Trophoblast cell (in vitro differentiated cells and primary cell): ENCODE measurements at regions not wholly inside any gene's neighbourhood (a gene's known extent, or its start where the extent isn't known, plus 50 kb on each side); places are given as distances from the start of the nearest gene placed in this dataset.

Experiments used
- DNase-seq, 2 donors: peaks; one replicate each; pipeline ENCODE4 v3.0.0-alpha.2; 2016
- H2AFZ ChIP-seq: 2 replicates; pipeline ENCODE4 v1.6.1; 2013; ENCODE audit warnings: low read length, moderate library complexity, mild to moderate bottlenecking; ENCODE audit not compliant: insufficient read depth, poor library complexity
- H2AK5ac ChIP-seq: 2 replicates; pipeline ENCODE4 v1.6.1; 2013; ENCODE audit warnings: mild to moderate bottlenecking, low read length
- H2BK120ac ChIP-seq: 2 replicates; pipeline ENCODE4 v1.6.1; 2013; ENCODE audit warnings: low read length, mild to moderate bottlenecking, moderate library complexity; ENCODE audit not compliant: insufficient read depth, poor library complexity
- H2BK12ac ChIP-seq: 2 replicates; pipeline ENCODE4 v1.6.1; 2013; ENCODE audit warnings: mild to moderate bottlenecking, low read length, moderate library complexity
- H2BK5ac ChIP-seq: 2 replicates; pipeline ENCODE4 v1.6.1; 2013; ENCODE audit warnings: low read length, low read depth, moderate library complexity, mild to moderate bottlenecking; ENCODE audit not compliant: poor library complexity
- H3K14ac ChIP-seq: 2 replicates; pipeline ENCODE4 v1.6.1; 2013; ENCODE audit warnings: mild to moderate bottlenecking, low read length
- H3K18ac ChIP-seq: 2 replicates; pipeline ENCODE4 v1.6.1; 2013; ENCODE audit warnings: mild to moderate bottlenecking, low read length
- H3K23ac ChIP-seq: 2 replicates; pipeline ENCODE4 v1.6.1; 2013; ENCODE audit warnings: low read length
- H3K27ac ChIP-seq: 2 replicates; pipeline ENCODE4 v1.5.1; 2013; ENCODE audit warnings: low read depth, mild to moderate bottlenecking, inconsistent platforms, low read length, moderate library complexity
- H3K27me3 ChIP-seq: 2 replicates; pipeline ENCODE4 v1.6.1; 2013; ENCODE audit warnings: inconsistent platforms, mild to moderate bottlenecking, low read length, moderate library complexity; ENCODE audit not compliant: insufficient read depth
- H3K36me3 ChIP-seq, 2 experiments: 1 replicate in 1 of 2; 2 replicates in 1 of 2; pipeline ENCODE4 v1.6.1; 2013; ENCODE audit warnings: low read length in 2 of 2, mild to moderate bottlenecking in 2 of 2, moderate library complexity in 1 of 2; ENCODE audit not compliant: insufficient read depth in 2 of 2, control insufficient read depth in 1 of 2
- H3K4ac ChIP-seq: 2 replicates; pipeline ENCODE4 v1.6.1; 2013; ENCODE audit warnings: low read depth, mild to moderate bottlenecking, low read length, moderate library complexity
- H3K4me1 ChIP-seq, 2 experiments: 1 replicate in 1 of 2; 2 replicates in 1 of 2; pipeline ENCODE4 v1.6.1; 2013; ENCODE audit warnings: low read length in 2 of 2, mild to moderate bottlenecking in 2 of 2, moderate library complexity in 1 of 2; ENCODE audit not compliant: insufficient read depth in 2 of 2, control insufficient read depth in 1 of 2
- H3K4me2 ChIP-seq: 2 replicates; pipeline ENCODE4 v1.6.1; 2013; ENCODE audit warnings: inconsistent platforms, mild to moderate bottlenecking, low read length, moderate library complexity
- H3K4me3 ChIP-seq: 2 replicates; pipeline ENCODE4 v1.5.1; 2013; ENCODE audit warnings: mild to moderate bottlenecking, low read depth, low read length, inconsistent platforms
- H3K79me1 ChIP-seq: one replicate; pipeline ENCODE4 v1.6.1; 2013; ENCODE audit warnings: low read length
- H3K79me2 ChIP-seq: 2 replicates; pipeline ENCODE4 v1.6.1; 2013; ENCODE audit warnings: low read length, mild to moderate bottlenecking; ENCODE audit not compliant: control insufficient read depth, insufficient read depth, poor library complexity
- H3K9ac ChIP-seq: 2 replicates; pipeline ENCODE4 v1.6.1; 2013; ENCODE audit warnings: mild to moderate bottlenecking, low read length
- H3K9me3 ChIP-seq: 2 replicates; pipeline ENCODE4 v1.6.1; 2013; ENCODE audit warnings: low read depth, mild to moderate bottlenecking, control low read depth, inconsistent platforms, low read length; ENCODE audit not compliant: insufficient read depth
- H4K12ac ChIP-seq: 2 replicates; pipeline ENCODE4 v1.6.1; 2013; ENCODE audit warnings: low read depth, mild to moderate bottlenecking, low read length, moderate library complexity
- H4K8ac ChIP-seq: 2 replicates; pipeline ENCODE4 v1.6.1; 2013; ENCODE audit warnings: low read depth, mild to moderate bottlenecking, low read length, moderate library complexity
- H4K91ac ChIP-seq: one replicate; pipeline ENCODE4 v1.6.1; 2013; ENCODE audit warnings: low read depth, mild to moderate bottlenecking, low read length, moderate library complexity
- WGBS: extraction: QIAGEN DNeasy Blood & Tissue Kit; methylation state at CpG from one replicate; pipeline ENCODE4 v1.1.7; 2013; ENCODE audit warnings: missing lambda C conversion rate; ENCODE audit not compliant: insufficient read length, insufficient coverage; ENCODE audit errors: extremely low coverage; 5-methylcytosine and 5-hydroxymethylcytosine counted together

DNA sequence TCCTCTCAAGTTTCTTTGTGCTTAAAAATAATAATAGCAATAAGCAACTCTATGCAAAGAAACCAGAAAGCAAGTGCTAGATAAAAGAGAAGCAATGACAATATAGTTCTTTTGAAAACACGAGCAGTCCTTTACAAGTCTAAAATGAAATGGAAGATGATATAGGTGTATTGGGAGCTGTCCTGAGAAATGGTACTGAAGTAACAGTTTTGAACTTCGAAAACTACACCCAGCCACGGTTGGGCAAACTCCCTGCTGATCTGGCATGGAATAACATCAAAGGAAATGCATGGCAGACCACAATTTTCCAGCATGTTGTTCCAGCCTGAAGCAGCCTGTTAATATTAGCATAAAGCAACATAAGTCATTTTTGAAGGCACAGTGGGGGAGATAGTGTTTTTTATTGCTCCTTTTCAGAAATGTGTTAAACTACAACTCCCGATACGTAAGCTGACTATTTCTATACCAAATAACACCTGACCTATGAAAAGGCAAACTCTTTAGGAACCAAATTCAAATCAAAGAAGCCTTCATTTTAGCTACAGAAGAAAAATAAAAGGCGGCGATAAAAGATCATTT, 596.1 kb upstream of the KLHL29 start:
- no peak overlapping the region for H3K18ac ChIP-seq
- H2AK5ac ChIP-seq: no peak overlapping the region
- H3K36me3 ChIP-seq: no peaks in the 10 kb centered on the region
- no peak overlapping the region for H3K23ac ChIP-seq
- no peak overlapping the region for H3K4ac ChIP-seq
- H3K27me3 ChIP-seq: no peaks in the 10 kb centered on the region
- H2BK5ac ChIP-seq: no peak overlapping the region
- H3K4me2 ChIP-seq: no peak overlapping the region
- no peaks in the 10 kb centered on the region for H3K79me1 ChIP-seq
- DNase-seq: no peak
- H3K14ac ChIP-seq: no peak overlapping the region
- no peak overlapping the region for H4K8ac ChIP-seq
- no peaks in the 10 kb centered on the region for H3K9me3 ChIP-seq
- H3K4me1 ChIP-seq: no peaks in the 10 kb centered on the region
- no peak overlapping the region for H2AFZ ChIP-seq
- H2BK120ac ChIP-seq: no peak overlapping the region
- no peaks in the 10 kb centered on the region for H3K79me2 ChIP-seq
- H3K27ac ChIP-seq: no peak overlapping the region
- no peak overlapping the region for H4K91ac ChIP-seq
- WGBS: no CpG with 5 or more reads among the region's 7 CpGs
- H4K12ac ChIP-seq: no peak overlapping the region
- no peak overlapping the region for H3K9ac ChIP-seq
- no peak overlapping the region for H3K4me3 ChIP-seq
- H2BK12ac ChIP-seq: no peak overlapping the region

- no peaks in the 10 kb centered on the region for H3K4me1 ChIP-seq
- H2BK5ac ChIP-seq: no peak overlapping the region
- H3K18ac ChIP-seq: no peak overlapping the region
- no peak overlapping the region for H3K4me2 ChIP-seq
- no peaks in the 10 kb centered on the region for H3K79me2 ChIP-seq
- no peak overlapping the region for H3K23ac ChIP-seq
- H4K91ac ChIP-seq: no peak overlapping the region
- peak in 1 of 2 donors; percentile 32 for DNase-seq
- no peaks in the 10 kb centered on the region for H3K36me3 ChIP-seq
- no peaks in the 10 kb centered on the region for H3K79me1 ChIP-seq
- H3K27ac ChIP-seq: no peak overlapping the region
- no peak overlapping the region for H4K12ac ChIP-seq
- no peak overlapping the region for H3K4me3 ChIP-seq
- no peak overlapping the region for H4K8ac ChIP-seq
- no peak overlapping the region for H3K14ac ChIP-seq
- no peak overlapping the region for H2BK12ac ChIP-seq
- H2BK120ac ChIP-seq: no peak overlapping the region
- H2AFZ ChIP-seq: no peak overlapping the region
- H3K4ac ChIP-seq: no peak overlapping the region
- no CpG with 5 or more reads among the region's 3 CpGs for WGBS
- H3K9ac ChIP-seq: no peak overlapping the region
- H2AK5ac ChIP-seq: no peak overlapping the region
- no peaks in the 10 kb centered on the region for H3K9me3 ChIP-seq
- H3K27me3 ChIP-seq: no peaks in the 10 kb centered on the region
Observed at GRCh38 chr2:22795287-22795866, 589.6 kb upstream of the KLHL29 start.

GRCh38 chr2:22798386-22798785, 586.6 kb upstream of the KLHL29 start:
- Histone ChIP-seq H3K4me3 (no peak overlapping the region), H4K12ac (no peak overlapping the region), H2AFZ (no peak overlapping the region), H3K79me2 (no peaks in the 10 kb centered on the region), H3K4me2 (no peak overlapping the region), H3K18ac (no peak overlapping the region), H3K9me3 (no peaks in the 10 kb centered on the region), H3K14ac (no peak overlapping the region), H3K27ac (no peak overlapping the region), H3K23ac (no peak overlapping the region), H3K4me1 (no peaks in the 10 kb centered on the region), H3K27me3 (no peaks in the 10 kb centered on the region), H3K79me1 (no peaks in the 10 kb centered on the region), H2BK120ac (no peak overlapping the region), H3K9ac (no peak overlapping the region), H2AK5ac (no peak overlapping the region), H3K36me3 (no peaks in the 10 kb centered on the region), H3K4ac (no peak overlapping the region), H4K8ac (no peak overlapping the region), H2BK12ac (no peak overlapping the region), H2BK5ac (no peak overlapping the region), H4K91ac (no peak overlapping the region)
- no peak for DNase-seq
- no CpG with 5 or more reads among the region's 1 CpG for WGBS

DNA sequence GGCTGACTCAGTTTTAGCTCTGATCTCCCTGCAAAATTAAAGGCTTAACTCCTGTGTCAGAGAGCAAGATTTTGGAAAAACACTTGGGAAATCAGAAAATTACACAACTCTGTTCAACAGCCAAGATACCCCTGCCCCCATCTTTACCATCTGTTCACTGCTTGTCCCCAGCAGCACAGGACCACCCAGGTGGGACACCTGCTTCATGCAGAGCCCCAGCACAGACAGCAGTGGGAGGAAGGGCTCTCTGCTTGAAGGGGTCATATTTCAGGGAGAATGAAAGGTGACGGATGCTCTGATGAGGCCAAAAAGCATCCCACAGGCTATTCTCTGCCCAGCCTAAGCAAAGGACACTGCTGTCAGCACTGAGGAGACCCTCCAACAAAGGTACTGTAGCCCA, 584.6 kb upstream of the KLHL29 start:
- Histone ChIP-seq H3K4ac (no peak overlapping the region), H3K4me1 (no peaks in the 10 kb centered on the region), H4K8ac (no peak overlapping the region), H3K36me3 (no peaks in the 10 kb centered on the region), H2AK5ac (no peak overlapping the region), H2BK120ac (no peak overlapping the region), H3K27me3 (no peaks in the 10 kb centered on the region), H3K79me2 (no peaks in the 10 kb centered on the region), H3K9ac (no peak overlapping the region), H2AFZ (no peak overlapping the region), H2BK5ac (no peak overlapping the region), H3K27ac (no peak overlapping the region), H3K79me1 (no peaks in the 10 kb centered on the region), H4K12ac (no peak overlapping the region), H3K9me3 (no peaks in the 10 kb centered on the region), H3K14ac (no peak overlapping the region), H3K23ac (no peak overlapping the region), H2BK12ac (no peak overlapping the region), H3K18ac (no peak overlapping the region), H3K4me2 (no peak overlapping the region), H3K4me3 (no peak overlapping the region), H4K91ac (no peak overlapping the region)
- no peak for DNase-seq
- no CpG with 5 or more reads among the region's 1 CpG for WGBS
